LoVo (cell line): ENCODE measurements at regions not wholly inside any gene's neighbourhood (a gene's known extent, or its start where the extent isn't known, plus 50 kb on each side); places are given as distances from the start of the nearest gene placed in this dataset.
"Not testable (repeated sequence)": the region's sequence is repeated elsewhere in the genome, so short reads cannot be mapped to it uniquely, and the experiment has no call there.

Experiments used
- DNase-seq: peaks from one replicate; pipeline ENCODE4 v3.0.0-alpha.2; 2016; ENCODE audit warnings: low spot score

DNA sequence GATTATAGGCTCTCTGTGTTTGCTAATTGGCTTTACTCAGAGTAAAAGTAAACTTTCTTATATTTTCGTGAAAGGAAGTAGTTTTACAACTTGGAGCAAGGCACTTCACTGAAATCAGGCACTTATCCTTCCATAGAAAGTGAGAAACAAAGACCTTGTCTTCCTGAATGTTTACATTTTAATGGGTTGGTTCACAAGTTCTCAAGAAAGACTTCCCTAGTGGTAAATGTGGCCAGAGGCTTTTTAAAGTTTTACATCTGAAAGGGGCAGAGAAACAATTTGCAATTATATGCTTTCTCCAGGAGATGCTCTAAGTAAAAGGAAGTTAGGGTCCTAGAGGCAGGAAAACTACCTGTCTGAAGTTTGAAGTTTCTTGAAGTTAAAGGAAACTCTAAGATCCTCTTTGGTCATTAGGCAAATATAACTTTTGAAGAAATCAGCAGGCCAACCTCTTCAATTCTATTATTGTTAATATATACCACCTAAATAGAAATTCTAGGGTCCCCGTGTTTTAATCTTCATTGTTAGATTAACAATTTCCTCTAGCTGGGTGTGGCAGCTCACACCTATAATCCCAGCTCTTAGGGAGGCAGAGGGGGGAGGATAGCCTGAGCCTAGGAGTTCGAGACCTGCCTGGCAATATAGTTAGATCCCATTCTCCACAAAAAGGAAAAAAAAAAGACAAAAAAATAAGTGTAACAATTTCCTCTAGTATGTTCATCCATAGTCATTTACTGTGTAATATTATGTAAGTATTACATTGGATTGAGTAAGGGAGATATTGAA lies 644.9 kb upstream of the FOXG1 start:
- no peak for DNase-seq

DNA sequence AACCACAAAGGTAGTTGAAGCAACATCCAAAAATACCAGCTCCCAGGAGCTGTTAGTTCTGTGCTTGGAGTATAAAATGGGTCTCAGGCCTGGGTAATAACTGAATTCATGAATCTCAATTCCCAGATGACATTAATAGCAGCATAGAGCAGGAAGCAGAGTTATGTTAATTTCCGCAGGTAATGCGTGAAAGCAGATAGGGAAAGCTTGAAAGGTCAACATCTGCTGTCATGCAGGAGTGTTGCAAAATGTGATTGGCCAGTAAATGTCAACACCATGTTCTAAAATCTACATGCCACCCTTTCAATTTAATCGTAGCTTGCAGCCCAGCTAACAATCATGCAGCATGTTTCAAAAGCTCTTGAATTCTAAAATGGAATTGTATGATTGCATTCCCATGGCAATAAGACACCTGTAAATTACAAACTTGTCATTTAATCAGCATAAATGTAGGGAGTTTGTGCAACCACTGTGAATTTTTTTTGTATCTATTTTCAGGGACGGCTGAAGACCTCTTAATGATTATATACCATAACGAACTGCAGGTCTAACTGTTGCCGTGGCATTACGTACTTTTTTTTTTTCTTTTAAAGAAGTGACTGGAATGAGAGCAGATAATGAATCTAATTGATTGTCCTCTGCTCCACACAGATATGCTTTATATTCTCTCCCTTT lies 635.8 kb upstream of the FOXG1 start:
- no peak for DNase-seq

DNA sequence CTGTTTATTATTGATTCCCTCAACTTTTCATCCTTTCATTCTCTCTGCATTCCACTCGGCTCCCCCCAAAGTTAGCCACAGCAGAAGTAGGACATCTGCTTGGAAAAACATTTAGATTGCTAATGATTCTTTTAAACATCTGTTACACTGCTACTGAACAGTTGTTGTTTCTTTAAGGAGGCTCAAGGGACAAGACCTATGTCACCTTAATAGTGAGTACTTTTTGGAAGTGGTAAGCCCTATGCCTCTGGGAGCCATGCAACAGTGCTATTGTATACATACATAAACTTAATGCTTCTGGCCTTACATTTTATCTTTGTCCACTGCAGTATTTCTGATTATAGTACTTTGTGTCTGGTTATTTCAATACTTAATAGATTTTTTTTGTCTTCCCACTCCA lies 628.2 kb upstream of the FOXG1 start:
- DNase-seq, result no peak

- no peak for DNase-seq
These were observed 624.9 kb upstream of the FOXG1 start for GRCh38 chr14:28141662-28142061.

GRCh38 chr14:28142400-28143015 lies 624.1 kb upstream of the FOXG1 start:
- no peak for DNase-seq

GRCh38 chr14:28143316-28143715 lies 623.3 kb upstream of the FOXG1 start:
- DNase-seq, result no peak

DNA sequence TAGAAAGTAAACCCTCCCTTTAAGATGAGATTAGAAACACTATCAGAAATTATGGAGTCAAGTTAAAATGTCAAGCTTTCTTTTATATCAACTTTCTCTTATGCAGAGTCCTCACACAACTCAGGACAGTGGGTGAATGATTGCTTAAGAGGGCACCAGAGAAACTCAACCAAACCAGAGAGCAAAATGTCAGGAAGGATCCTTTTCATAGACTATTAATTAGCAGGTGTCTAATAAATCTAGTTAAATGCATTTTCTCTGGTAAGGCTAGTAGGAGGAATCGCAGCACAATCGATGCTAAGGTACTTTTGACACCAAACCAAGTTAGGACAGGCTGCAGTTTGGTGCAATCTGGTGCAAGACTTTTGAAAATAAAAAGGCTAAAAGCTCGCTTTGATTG lies 614.7 kb upstream of the FOXG1 start:
- DNase-seq, result no peak

- DNase-seq, result no peak
These were observed 614.0 kb upstream of the FOXG1 start for GRCh38 chr14:28152453-28153044.

DNA sequence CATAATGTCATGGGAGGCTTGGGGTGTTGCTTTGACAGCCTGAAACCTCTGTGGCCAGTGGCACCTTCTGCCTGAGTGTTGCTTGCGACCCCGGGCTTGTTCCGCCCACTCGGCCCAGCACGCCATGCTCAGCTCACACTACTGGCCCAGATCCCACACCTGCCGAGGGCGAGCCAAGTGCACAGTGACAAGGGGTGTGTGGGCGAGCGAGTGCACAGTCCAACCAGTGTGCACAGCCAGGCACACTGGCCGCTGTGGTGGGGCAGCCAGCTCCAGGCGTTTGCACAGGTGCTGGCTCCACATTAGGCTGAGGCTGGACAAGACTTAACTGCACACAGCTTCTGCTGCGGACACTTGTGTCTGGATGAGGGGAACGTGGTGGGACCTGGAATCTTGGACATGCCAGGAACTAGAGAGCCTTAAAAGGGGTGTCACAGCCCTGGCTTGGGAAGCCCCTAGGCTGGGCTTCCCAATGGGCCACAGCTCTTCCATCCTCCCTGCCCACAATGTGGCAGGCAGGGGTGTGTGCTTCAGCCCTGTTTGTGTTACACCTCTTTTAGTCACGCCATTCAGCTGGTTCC lies 609.2 kb upstream of the FOXG1 start:
- no peak for DNase-seq

GRCh38 chr14:28157887-28158791 lies 608.4 kb upstream of the FOXG1 start:
- DNase-seq, result no peak

DNA sequence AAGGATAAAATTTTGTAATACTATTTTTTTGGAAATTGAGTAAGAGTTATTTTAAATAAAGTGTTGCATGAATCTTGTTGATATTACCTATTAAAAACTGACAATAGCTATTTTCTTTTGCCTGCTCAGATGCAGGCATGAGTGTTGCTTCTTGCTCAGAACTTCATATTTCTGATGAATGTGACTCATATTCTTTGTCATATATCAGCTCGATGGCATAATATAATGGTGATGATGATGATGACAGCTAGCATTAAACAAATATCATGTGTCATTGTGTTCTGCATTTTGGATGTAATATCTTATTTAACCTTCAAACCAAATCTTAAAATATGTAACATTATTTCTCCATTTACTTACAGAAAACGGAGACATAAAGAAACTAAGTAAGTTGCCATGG lies 605.5 kb upstream of the FOXG1 start:
- DNase-seq, result no peak

GRCh38 chr14:28163233-28163632 lies 603.4 kb upstream of the FOXG1 start:
- DNase-seq, result no peak

DNA sequence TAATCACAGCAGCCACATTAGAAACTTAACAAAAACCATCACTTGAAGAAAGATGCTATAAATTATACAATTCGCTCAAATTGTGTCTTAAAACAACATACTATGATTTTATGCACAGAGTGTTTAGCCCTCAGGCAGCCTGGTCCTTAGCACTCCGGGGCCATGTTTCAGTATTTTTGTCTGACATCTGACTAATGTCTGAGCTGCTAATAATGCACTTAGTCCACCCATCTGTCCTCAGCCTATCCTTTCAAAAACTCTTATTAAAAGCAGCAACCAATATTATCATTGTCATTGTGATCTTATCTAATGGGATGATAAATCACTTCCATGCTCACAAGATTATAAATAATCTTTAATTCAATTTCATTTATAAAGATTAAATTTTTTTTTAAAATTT lies 602.7 kb upstream of the FOXG1 start:
- no peak for DNase-seq

GRCh38 chr14:28187902-28188830 lies 578.4 kb upstream of the FOXG1 start:
- not testable (repeated sequence) for DNase-seq

- DNase-seq, result no peak
These were observed 569.7 kb upstream of the FOXG1 start for GRCh38 chr14:28196878-28197277.

DNA sequence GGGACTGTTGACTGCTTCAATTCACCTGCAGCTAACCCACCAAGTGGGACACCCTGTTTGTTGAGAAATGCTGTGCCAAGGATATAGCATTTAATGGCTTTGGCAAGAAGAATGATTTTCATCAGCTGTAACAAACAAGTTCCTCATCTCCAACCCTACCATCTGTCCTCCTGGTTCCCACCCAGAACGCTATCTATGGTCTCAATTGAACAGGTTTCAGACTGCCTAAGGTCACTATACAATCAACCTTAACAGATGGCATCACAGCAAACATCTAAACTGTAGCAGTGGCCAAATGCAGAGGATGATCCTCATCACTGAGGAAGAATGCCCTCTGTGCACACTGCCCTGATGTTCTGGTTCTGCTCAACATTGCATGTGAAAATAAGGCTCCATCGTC lies 546.2 kb upstream of the FOXG1 start:
- no peak for DNase-seq

DNA sequence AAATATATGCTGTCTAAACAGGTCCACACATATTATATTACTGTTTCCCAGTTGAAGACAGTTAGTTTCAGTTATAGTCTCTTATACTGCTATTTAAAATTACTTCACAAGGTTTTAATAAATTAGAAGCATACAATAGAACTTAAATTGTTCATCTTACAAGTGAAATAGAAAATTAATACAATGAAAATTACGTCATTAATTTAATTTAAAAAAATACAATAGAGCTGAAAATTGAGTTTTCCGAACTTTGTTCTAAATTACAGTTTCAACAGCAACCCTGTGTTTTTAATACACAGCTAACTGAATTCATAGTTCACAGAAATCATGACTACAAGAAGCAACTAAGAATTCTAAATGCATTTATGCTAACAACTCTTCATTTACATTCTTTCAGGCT lies 525.7 kb upstream of the FOXG1 start:
- no peak for DNase-seq

GRCh38 chr14:28242895-28243294 lies 523.7 kb upstream of the FOXG1 start:
- DNase-seq, result no peak

- DNase-seq, result no peak
These were observed 523.0 kb upstream of the FOXG1 start for GRCh38 chr14:28243600-28243999.

GRCh38 chr14:28245216-28245615 lies 521.4 kb upstream of the FOXG1 start:
- no peak for DNase-seq
